ENCODE measurements at regions not wholly inside any gene's neighbourhood (a gene's known extent, or its start where the extent isn't known, plus 50 kb on each side); places are given as distances from the start of the nearest gene placed in this dataset.

DNA sequence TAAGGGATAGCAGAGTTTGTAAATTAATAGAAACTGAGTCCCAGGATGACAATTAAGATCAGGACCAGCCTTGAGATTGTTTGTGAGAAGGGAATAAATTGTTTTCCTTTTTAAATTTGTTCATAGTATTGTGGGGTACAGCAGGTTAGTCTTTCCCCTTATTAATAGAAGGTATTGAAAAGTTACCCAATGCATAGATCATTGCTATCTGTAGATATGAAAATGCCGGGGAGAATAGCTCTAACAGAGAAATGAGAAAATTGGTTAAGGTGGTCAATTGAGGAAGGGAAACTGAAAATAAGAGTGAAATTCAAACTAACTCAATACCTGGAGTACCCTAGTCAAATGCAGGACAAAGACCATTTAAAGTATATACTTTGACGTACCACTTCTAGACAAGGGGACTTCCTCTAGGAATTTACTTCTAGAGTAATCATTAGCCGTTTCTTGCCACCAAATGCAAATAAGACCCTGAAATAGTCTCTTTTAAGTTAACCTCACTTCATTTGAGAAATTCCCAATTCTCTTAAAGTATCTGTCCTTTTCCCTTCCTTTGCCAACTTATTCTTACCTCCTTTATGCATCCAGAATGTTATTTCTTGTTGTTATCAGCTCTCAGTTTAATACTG lies 1224.4 kb upstream of the LRRTM1 start:
- TF ChIP-seq, protein P1, sequence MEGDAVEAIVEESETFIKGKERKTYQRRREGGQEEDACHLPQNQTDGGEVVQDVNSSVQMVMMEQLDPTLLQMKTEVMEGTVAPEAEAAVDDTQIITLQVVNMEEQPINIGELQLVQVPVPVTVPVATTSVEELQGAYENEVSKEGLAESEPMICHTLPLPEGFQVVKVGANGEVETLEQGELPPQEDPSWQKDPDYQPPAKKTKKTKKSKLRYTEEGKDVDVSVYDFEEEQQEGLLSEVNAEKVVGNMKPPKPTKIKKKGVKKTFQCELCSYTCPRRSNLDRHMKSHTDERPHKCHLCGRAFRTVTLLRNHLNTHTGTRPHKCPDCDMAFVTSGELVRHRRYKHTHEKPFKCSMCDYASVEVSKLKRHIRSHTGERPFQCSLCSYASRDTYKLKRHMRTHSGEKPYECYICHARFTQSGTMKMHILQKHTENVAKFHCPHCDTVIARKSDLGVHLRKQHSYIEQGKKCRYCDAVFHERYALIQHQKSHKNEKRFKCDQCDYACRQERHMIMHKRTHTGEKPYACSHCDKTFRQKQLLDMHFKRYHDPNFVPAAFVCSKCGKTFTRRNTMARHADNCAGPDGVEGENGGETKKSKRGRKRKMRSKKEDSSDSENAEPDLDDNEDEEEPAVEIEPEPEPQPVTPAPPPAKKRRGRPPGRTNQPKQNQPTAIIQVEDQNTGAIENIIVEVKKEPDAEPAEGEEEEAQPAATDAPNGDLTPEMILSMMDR (IDR thresholded peaks at IDR 0.05 in 2 of 3, conservative IDR thresholded peaks at IDR 0.05 in 1 of 3; ENCODE audit: insufficient read depth in 2 of 3, low read depth in 1 of 3, low read length in 3 of 3) = no peak
- TF ChIP-seq, protein P2, sequence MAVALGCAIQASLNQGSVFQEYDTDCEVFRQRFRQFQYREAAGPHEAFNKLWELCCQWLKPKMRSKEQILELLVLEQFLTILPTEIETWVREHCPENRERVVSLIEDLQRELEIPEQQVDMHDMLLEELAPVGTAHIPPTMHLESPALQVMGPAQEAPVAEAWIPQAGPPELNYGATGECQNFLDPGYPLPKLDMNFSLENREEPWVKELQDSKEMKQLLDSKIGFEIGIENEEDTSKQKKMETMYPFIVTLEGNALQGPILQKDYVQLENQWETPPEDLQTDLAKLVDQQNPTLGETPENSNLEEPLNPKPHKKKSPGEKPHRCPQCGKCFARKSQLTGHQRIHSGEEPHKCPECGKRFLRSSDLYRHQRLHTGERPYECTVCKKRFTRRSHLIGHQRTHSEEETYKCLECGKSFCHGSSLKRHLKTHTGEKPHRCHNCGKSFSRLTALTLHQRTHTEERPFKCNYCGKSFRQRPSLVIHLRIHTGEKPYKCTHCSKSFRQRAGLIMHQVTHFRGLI (CRISPR knock-in tag; IDR thresholded peaks at IDR 0.05) = no peak
- no peak for TF ChIP-seq ZZZ3 (IDR thresholded peaks at IDR 0.05)
